ENCODE measurements at regions not wholly inside any gene's neighbourhood (a gene's known extent, or its start where the extent isn't known, plus 50 kb on each side); places are given as distances from the start of the nearest gene placed in this dataset.

GRCh38 chr1:234781241-234782065, 171.5 kb upstream of the IRF2BP2 start (continued):
- TF ChIP-seq ETV6 (IDR thresholded peaks at IDR 0.05; ENCODE audit: borderline replicate concordance in 1 of 2, low read depth in 2 of 2, low read length in 1 of 2) (no peak), ETV6 (CRISPR knock-in tag; IDR thresholded peaks at IDR 0.05; ENCODE audit: borderline replicate concordance) (no peak), ZNF696 (CRISPR knock-in tag; conservative IDR thresholded peaks at IDR 0.05) (no peak), ADNP (tag; IDR thresholded peaks at IDR 0.05) (no peak), GTF2F1 (IDR thresholded peaks at IDR 0.05; ENCODE audit: low read depth, low read length) (no peak), TEAD1 (CRISPR knock-in tag; IDR thresholded peaks at IDR 0.05) (peak; percentile 5 to 23; a peak in 1 of 4 replicates), USF2 (CRISPR knock-in tag; IDR thresholded peaks at IDR 0.05) (no peak), ZNF124 (CRISPR knock-in tag; IDR thresholded peaks at IDR 0.05) (no peak), ZNF644 (tag; IDR thresholded peaks at IDR 0.05; ENCODE audit: low read depth) (no peak), ARID3A (IDR thresholded peaks at IDR 0.05; ENCODE audit: borderline replicate concordance, low read depth, low read length) (no peak), PHF8 (IDR thresholded peaks at IDR 0.05; ENCODE audit: borderline replicate concordance, low read length) (no peak; the same call in 1 of the 2 replicates), HIVEP1 (CRISPR knock-in tag; IDR thresholded peaks at IDR 0.05) (peak; percentile 50; the same call in 1 of the 2 replicates), SMAD1 (IDR thresholded peaks at IDR 0.05; ENCODE audit: low read depth, low read length, partially characterized antibody) (no peak), NFATC3 (IDR thresholded peaks at IDR 0.05) (no peak)

Measured in K562 (cell line).